Fibroblast of lung (primary cell): ENCODE measurements at regions not wholly inside any gene's neighbourhood (a gene's known extent, or its start where the extent isn't known, plus 50 kb on each side); places are given as distances from the start of the nearest gene placed in this dataset.

Experiments used
- EZH2 ChIP-seq: IDR thresholded peaks from 2 replicates; pipeline ENCODE4 v1.5.1; 2012; ENCODE audit warnings: low read length, control low read depth, mild to moderate bottlenecking; ENCODE audit errors: missing control alignments
- TF ChIP-seq, protein P1 (sequence below), 2 donors: IDR thresholded peaks in 1 of 2; conservative IDR thresholded peaks in 1 of 2; 1 replicate in 1 of 2; 2 replicates in 1 of 2; pipeline ENCODE4 v1.5.1; 2011 to 2012; ENCODE audit warnings: low read length in 2 of 2, control low read depth in 1 of 2, inconsistent platforms in 1 of 2, low read depth in 1 of 2, mild to moderate bottlenecking in 1 of 2

DNA sequence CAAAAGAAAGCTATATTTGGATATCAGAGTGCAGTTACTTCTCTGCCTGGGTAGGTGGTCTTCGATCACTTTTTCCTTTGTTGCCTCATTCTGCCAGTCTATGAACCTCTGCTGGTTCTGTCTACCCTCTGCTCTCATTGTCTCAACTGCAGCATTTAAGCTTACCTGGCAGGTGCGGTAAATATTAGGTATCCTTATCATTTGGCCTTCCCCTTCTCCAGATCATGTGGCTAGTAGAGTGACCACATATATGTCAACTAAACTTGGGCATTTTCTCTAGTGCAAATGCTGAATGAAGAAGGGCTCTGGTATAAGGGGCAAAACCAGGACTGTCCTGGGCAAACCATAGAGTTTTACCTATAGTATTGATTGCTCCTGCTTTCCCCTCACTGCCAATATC lies 180.8 kb downstream of the MDFIC start:
- TF ChIP-seq EZH2 = no peak
- TF ChIP-seq, protein P1, sequence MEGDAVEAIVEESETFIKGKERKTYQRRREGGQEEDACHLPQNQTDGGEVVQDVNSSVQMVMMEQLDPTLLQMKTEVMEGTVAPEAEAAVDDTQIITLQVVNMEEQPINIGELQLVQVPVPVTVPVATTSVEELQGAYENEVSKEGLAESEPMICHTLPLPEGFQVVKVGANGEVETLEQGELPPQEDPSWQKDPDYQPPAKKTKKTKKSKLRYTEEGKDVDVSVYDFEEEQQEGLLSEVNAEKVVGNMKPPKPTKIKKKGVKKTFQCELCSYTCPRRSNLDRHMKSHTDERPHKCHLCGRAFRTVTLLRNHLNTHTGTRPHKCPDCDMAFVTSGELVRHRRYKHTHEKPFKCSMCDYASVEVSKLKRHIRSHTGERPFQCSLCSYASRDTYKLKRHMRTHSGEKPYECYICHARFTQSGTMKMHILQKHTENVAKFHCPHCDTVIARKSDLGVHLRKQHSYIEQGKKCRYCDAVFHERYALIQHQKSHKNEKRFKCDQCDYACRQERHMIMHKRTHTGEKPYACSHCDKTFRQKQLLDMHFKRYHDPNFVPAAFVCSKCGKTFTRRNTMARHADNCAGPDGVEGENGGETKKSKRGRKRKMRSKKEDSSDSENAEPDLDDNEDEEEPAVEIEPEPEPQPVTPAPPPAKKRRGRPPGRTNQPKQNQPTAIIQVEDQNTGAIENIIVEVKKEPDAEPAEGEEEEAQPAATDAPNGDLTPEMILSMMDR (conservative IDR thresholded peaks at IDR 0.05 in 1 of 2, IDR thresholded peaks at IDR 0.05 in 1 of 2; ENCODE audit: low read depth in 1 of 2, low read length in 2 of 2) = no peak
